Activated CD8-positive, alpha-beta memory T cell treated with anti-CD3 and anti-CD28 coated beads, Interleukin-2, amount 10 ng/mL, durations not matched to agents 7 days and 5 days (primary cell): ENCODE measurements at regions not wholly inside any gene's neighbourhood (a gene's known extent, or its start where the extent isn't known, plus 50 kb on each side); places are given as distances from the start of the nearest gene placed in this dataset.

ENCODE experiments used
- ATAC-seq: fragments of 150-1000 bp; cut with Tn5 transposase; one replicate; pipeline ENCODE4 v1.10.0; 2021; ENCODE audit warnings: moderate library complexity
- CTCF ChIA-PET: fragments of 350-600 bp; sonication (Branson Sonifier 250); formaldehyde crosslinking; loops from one replicate; lab custom pipeline; 2021; ENCODE audit warnings: antibody characterized with exemption; lab: Charles Lee
- DNase-seq: peaks from one replicate; pipeline ENCODE4 v3.0.0-alpha.2; 2020
- H3K27ac Mint-ChIP-seq: one replicate; pipeline ENCODE4 v1.8.0; 2021; ENCODE audit warnings: mild to moderate bottlenecking, mixed read lengths
- H3K27me3 Mint-ChIP-seq: one replicate; pipeline ENCODE4 v1.8.0; 2021; ENCODE audit warnings: mixed read lengths
- H3K36me3 Mint-ChIP-seq: one replicate; pipeline ENCODE4 v1.8.0; 2021; ENCODE audit warnings: mild to moderate bottlenecking, mixed read lengths
- H3K4me1 Mint-ChIP-seq: one replicate; pipeline ENCODE4 v1.8.0; 2021; ENCODE audit warnings: mixed read lengths
- H3K4me3 Mint-ChIP-seq: one replicate; pipeline ENCODE4 v1.8.0; 2021; ENCODE audit warnings: mild to moderate bottlenecking, moderate library complexity, mixed read lengths
- H3K9me3 Mint-ChIP-seq: one replicate; pipeline ENCODE4 v1.8.0; 2022; ENCODE audit warnings: low read depth, mixed read lengths

DNA sequence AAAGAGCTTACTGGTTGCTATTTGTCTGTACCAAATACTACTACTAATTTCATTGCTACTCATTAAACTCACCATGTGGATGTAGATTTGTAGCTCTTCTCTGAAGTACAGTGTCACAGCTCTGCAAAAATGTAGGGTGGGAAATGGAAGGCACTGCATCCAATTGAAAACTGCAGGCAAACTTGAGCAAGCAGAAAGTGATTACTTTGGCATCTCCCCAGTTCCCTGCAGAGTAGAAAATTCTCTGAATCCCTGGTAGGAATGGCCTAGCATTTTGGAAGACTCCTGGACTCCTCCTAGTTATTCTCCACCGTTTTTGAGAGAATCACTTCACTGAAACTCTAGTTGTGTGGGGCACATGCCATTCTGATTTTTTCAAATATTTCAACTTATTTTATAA, 239.1 kb downstream of the DIO2 start:
- DNase-seq = no peak
- H3K4me3 Mint-ChIP-seq = no peak overlapping the region
- H3K9me3 Mint-ChIP-seq = peaks cover 6% of the 10 kb centered on the region
- no peaks in the 10 kb centered on the region for H3K27me3 Mint-ChIP-seq
- H3K4me1 Mint-ChIP-seq = no peaks in the 10 kb centered on the region
- no peaks in the 10 kb centered on the region for H3K36me3 Mint-ChIP-seq
- CTCF ChIA-PET = no interaction called here
- H3K27ac Mint-ChIP-seq = no peak overlapping the region
- no peak for ATAC-seq

DNA sequence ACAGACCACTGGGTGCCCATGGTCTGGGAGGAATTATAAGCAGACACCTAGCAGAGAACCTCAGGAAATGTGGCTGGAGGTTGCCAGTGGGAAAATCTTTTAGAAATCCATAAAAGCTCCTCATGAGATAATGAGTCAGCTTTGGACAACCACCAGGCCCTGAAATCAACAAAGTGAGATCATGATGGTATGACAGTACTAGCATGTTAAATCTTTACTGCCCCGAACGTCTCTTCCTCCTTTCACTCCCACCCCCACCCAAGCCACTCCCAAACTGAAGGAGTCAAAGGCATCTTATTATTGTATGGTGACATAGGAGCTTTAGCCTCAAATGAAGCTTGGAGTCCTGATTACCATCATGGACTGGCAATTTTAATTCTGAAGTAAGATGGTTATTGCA, 240.0 kb downstream of the DIO2 start:
- no peak overlapping the region for H3K27ac Mint-ChIP-seq
- no peaks in the 10 kb centered on the region for H3K4me1 Mint-ChIP-seq
- H3K27me3 Mint-ChIP-seq = no peaks in the 10 kb centered on the region
- H3K4me3 Mint-ChIP-seq = no peak overlapping the region
- DNase-seq = no peak
- no peaks in the 10 kb centered on the region for H3K36me3 Mint-ChIP-seq
- peaks cover 6% of the 10 kb centered on the region for H3K9me3 Mint-ChIP-seq
- ATAC-seq = no peak
- CTCF ChIA-PET = interaction anchor here (1.6 kb wide), 1 partner anchor 84 kb away, joined by 4 read pairs; no protein-coding TSS in a partner anchor

DNA sequence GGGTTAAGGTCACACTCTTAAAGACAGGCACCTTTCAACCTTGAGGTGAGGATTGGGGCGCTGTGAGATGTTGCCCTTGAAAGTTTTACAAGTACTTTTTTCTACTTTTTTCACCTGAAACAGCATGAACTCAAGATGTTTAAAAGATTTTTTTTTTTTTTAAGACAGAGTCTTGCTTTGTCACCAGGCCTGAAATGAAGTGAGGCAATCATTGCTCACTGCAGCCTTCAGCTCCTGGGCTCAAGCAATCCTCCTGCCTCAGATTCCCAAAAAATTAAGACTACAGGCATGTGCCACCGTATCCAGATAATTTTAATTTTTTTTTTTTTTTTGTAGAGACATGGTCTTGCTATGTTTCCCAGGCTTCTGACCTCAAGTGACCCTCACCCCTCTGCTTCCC, 243.9 kb downstream of the DIO2 start:
- H3K4me1 Mint-ChIP-seq = no peaks in the 10 kb centered on the region
- ATAC-seq (no peak), DNase-seq (no peak)
- peaks cover 7% of the 10 kb centered on the region for H3K9me3 Mint-ChIP-seq
- no peaks in the 10 kb centered on the region for H3K36me3 Mint-ChIP-seq
- H3K27me3 Mint-ChIP-seq = no peaks in the 10 kb centered on the region
- H3K4me3 Mint-ChIP-seq = no peak overlapping the region
- no peak overlapping the region for H3K27ac Mint-ChIP-seq
- CTCF ChIA-PET = no interaction called here

DNA sequence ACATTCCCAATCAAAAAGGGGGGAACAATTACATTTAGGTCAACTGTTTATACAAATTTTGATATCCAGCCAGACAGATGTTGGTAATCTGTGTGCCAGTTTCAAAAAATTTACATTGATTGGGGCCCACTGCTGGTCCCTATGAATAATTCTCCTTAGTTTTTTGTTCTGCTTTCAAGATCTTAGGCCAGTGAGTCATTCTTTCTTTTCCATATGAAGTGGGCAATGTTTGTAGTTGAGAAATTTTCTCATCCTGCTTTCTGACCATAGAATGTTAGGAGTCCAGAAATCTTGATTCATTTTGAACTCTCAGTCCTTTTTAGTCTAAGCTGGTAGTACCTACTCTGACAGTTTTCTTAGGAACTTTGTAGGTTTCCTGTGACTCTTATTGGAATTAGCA, 244.3 kb downstream of the DIO2 start:
- ATAC-seq = no peak
- no peaks in the 10 kb centered on the region for H3K4me1 Mint-ChIP-seq
- no peaks in the 10 kb centered on the region for H3K36me3 Mint-ChIP-seq
- H3K9me3 Mint-ChIP-seq = peaks cover 7% of the 10 kb centered on the region
- CTCF ChIA-PET = no interaction called here
- H3K27ac Mint-ChIP-seq = no peak overlapping the region
- DNase-seq = no peak
- H3K4me3 Mint-ChIP-seq = no peak overlapping the region
- H3K27me3 Mint-ChIP-seq = no peaks in the 10 kb centered on the region

DNA sequence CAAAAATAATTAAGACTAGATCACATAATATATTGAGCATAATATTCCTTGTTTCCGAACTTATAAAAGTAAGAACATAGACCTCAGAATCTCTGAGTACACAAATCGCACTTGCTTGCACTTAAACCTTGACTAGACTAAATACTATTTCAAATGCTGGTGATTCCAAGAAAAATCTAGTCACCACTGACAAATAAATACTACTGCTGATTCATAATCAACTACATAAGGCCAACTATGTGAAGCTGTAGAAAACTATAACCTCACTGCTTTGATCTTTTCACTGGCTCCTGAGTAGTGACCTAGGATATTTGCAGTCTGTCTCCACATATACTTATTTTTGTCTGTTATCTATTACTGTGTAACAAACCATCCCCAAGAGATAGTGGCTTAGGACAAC, 245.4 kb downstream of the DIO2 start:
- no peak for ATAC-seq
- no peak overlapping the region for H3K4me3 Mint-ChIP-seq
- H3K4me1 Mint-ChIP-seq = no peaks in the 10 kb centered on the region
- CTCF ChIA-PET = no interaction called here
- H3K9me3 Mint-ChIP-seq = peaks cover 7% of the 10 kb centered on the region
- no peak for DNase-seq
- H3K27ac Mint-ChIP-seq = no peak overlapping the region
- H3K27me3 Mint-ChIP-seq = no peaks in the 10 kb centered on the region
- H3K36me3 Mint-ChIP-seq = no peaks in the 10 kb centered on the region

DNA sequence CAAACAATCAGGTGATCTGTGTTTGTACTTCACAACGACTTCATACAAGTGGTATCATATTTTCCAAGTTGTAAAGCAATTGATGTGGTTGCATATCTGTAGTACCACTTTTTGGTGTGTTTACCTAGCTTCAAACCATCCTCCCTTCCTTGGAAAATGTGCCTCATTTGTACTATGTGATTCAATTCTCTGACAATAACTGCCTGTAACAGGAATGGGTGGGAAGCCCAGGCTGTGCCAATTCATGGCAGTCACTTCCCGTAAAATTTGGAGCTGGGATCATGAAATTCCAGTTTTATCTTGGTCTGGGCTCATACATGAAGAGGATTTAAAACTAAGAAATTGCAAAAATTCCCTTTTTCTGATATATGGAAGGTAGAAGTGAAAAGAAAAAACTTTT, 250.1 kb downstream of the DIO2 start:
- Mint-ChIP-seq H3K27me3 (no peaks in the 10 kb centered on the region), H3K4me1 (no peaks in the 10 kb centered on the region), H3K9me3 (peaks cover 2% of the 10 kb centered on the region), H3K36me3 (no peaks in the 10 kb centered on the region), H3K4me3 (no peak overlapping the region), H3K27ac (no peak overlapping the region)
- CTCF ChIA-PET = no interaction called here
- DNase-seq (no peak), ATAC-seq (no peak)

DNA sequence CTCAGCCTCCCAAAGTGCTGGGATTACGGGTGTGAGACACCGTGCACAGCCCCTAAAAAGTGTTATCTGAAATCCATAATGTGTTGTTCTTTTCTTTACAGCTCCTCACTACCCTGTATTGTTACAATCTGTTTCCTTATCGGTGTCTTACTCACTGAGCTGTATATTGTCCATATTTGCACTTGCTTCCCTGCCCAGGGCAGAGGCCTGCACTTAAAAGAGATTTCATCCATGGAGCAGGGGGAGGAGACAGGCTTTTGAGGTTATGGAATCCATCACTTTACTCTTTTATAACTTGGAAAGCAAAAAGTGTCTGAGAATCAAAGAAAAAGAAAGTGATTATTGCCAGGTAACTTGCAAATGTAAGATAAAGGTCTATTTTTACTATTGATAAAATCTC, 251.0 kb downstream of the DIO2 start:
- Mint-ChIP-seq H3K27me3 (no peaks in the 10 kb centered on the region), H3K36me3 (no peaks in the 10 kb centered on the region), H3K4me3 (no peak overlapping the region), H3K9me3 (peaks cover 2% of the 10 kb centered on the region), H3K27ac (no peak overlapping the region), H3K4me1 (no peaks in the 10 kb centered on the region)
- no peak for DNase-seq
- ATAC-seq = no peak
- CTCF ChIA-PET = no interaction called here

DNA sequence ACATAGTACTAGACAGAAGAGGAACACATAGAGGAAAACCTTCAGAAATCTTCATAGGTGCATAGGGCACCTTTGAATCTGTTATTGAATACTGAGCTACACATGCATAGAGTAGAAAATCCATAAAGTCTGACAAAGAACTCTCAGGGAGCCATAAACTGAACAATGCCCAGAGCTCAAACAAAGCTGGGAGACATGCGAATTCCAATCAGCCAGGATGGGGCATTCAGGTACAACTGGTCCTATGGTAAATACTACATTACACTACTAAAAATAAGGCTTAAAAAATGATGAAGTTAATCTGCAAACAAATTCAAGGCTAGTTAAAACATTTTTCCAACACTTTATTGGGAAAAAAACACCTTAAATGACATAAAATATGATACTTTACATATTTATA, 259.7 kb downstream of the DIO2 start:
- CTCF ChIA-PET = no interaction called here
- no peak for DNase-seq
- no peak for ATAC-seq

DNA sequence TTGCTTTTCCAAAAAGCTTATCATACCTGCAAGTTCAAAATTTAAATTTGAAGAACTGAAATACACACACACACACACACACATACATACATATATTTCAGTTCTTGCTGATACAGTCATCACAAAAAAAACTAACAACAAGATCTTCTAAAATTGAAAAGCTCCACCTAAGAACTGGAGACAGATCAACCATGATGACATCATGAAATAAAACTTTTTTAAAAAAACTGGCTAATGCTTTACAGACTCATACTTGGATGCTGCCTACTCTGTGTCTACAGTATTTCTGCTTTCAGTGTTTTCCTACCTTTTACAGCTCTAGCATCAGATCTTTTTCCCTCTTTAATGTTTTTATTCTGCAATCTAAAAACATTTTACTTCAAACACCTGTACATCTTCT, 261.4 kb downstream of the DIO2 start:
- no peak overlapping the region for H3K4me3 Mint-ChIP-seq
- no peak for ATAC-seq
- H3K27ac Mint-ChIP-seq = no peak overlapping the region
- CTCF ChIA-PET = interaction anchor here (0.7 kb wide), 1 partner anchor 10 kb away, joined by 3 read pairs; no protein-coding TSS in a partner anchor
- no peaks in the 10 kb centered on the region for H3K27me3 Mint-ChIP-seq
- peaks cover 6% of the 10 kb centered on the region for H3K9me3 Mint-ChIP-seq
- no peak for DNase-seq
- no peaks in the 10 kb centered on the region for H3K4me1 Mint-ChIP-seq
- no peaks in the 10 kb centered on the region for H3K36me3 Mint-ChIP-seq

More for the DNA sequence above, 259.7 kb downstream of the DIO2 start:
- H3K4me3 Mint-ChIP-seq = no peak overlapping the region
- H3K4me1 Mint-ChIP-seq = no peaks in the 10 kb centered on the region
- no peaks in the 10 kb centered on the region for H3K27me3 Mint-ChIP-seq
- no peaks in the 10 kb centered on the region for H3K36me3 Mint-ChIP-seq
- no peak overlapping the region for H3K27ac Mint-ChIP-seq
- peaks cover 8% of the 10 kb centered on the region for H3K9me3 Mint-ChIP-seq

DNA sequence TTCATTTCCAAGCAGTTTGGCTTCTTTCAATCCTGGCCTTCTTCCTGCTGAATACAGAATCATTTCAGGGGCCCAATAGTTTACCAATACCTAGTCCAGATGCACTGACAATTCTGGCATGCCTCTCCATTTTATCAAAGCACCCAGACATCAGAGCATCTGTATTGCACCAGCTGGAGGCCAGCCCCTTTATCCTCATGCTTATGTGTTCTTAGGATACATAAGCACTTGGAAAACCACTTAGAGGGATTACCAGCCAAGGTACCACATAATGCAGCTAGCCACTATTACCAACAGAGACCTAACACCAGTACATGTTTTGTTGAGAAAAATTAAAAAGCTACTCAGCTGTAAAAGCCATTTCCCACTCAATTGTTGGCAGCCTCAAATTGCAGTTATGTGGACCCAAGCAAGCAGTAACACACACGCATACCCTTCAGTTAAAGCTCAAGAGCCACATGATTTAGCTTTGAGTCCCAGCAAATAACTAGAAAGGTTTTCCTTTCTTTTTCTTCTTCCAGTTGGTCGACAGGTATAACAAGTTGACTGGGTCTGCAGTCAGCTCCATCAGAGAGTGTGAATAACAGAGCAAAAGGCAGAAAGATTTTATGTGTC, 263.8 kb downstream of the DIO2 start:
- Mint-ChIP-seq H3K4me1 (no peaks in the 10 kb centered on the region), H3K4me3 (no peak overlapping the region), H3K36me3 (no peaks in the 10 kb centered on the region), H3K9me3 (peaks cover 9% of the 10 kb centered on the region), H3K27me3 (no peaks in the 10 kb centered on the region), H3K27ac (no peak overlapping the region)
- no peak for DNase-seq
- no peak for ATAC-seq
- CTCF ChIA-PET = no interaction called here

DNA sequence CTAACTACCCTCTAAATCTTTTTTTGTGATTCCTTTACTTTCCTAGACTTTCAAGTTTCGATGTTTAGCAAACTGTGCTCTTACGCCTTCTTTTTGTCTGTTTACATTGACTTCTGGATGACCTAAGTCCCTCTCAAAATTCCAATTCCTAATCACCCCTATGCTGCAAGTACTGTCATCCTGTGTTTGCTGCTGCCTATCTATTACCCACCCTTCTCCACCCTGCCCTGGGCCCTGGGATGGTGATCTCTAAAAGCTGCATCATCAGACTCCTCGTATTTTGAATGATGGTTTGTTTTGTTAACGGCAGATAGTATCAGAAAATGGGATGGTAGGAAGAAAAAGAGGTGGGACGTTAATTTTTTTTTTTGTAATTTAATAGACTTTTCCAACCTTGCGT, 272.1 kb downstream of the DIO2 start:
- CTCF ChIA-PET = no interaction called here
- H3K27ac Mint-ChIP-seq = no peak overlapping the region
- DNase-seq (no peak), ATAC-seq (no peak)
- no peaks in the 10 kb centered on the region for H3K36me3 Mint-ChIP-seq
- no peaks in the 10 kb centered on the region for H3K27me3 Mint-ChIP-seq
- H3K4me1 Mint-ChIP-seq = no peaks in the 10 kb centered on the region
- no peak overlapping the region for H3K4me3 Mint-ChIP-seq
- H3K9me3 Mint-ChIP-seq = peaks cover 4% of the 10 kb centered on the region

DNA sequence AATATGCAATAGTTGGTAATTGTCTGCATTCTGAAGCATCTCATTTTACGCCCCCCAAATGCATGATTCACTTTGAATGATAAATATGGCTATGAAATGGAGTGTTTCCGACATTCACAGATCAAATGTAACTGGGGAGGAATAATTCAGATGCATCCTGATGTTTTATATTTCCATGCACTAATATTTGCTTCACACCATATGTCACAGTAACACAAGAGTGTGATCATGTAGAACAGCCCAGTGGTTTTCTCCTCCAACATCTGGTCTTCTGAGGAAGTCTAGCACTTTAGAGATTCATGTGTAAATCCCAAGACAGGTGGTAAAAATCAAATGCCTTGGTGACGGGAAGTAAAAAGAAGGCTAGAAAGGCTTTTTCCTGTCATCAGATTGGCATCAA, 273.1 kb downstream of the DIO2 start:
- Mint-ChIP-seq H3K27me3 (no peaks in the 10 kb centered on the region), H3K4me1 (no peaks in the 10 kb centered on the region), H3K36me3 (no peaks in the 10 kb centered on the region), H3K4me3 (no peak overlapping the region), H3K27ac (no peak overlapping the region), H3K9me3 (peaks cover 2% of the 10 kb centered on the region)
- DNase-seq (no peak), ATAC-seq (no peak)
- CTCF ChIA-PET = no interaction called here

DNA sequence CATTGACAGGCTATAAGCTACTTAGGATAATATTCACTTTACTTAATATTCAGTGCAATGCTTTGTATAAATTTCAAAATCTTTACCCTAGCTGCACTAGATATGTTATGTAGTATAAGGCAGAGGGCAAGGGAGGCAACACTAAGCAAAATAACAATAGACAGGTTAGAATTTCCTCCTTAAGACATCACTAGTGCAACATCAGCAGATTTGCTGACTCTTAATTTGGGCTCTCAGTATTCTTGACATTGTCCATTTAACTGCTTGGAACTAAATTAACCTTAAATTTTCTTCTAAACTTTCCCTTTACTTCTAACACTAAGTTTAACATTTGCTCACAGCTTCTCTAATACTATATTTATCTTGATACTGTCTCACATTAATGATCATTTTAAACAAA, 273.9 kb downstream of the DIO2 start:
- H3K27me3 Mint-ChIP-seq = no peaks in the 10 kb centered on the region
- ATAC-seq (no peak), DNase-seq (no peak)
- CTCF ChIA-PET = no interaction called here
- no peak overlapping the region for H3K27ac Mint-ChIP-seq
- H3K36me3 Mint-ChIP-seq = no peaks in the 10 kb centered on the region
- H3K9me3 Mint-ChIP-seq = peaks cover 2% of the 10 kb centered on the region
- H3K4me1 Mint-ChIP-seq = no peaks in the 10 kb centered on the region
- no peak overlapping the region for H3K4me3 Mint-ChIP-seq

DNA sequence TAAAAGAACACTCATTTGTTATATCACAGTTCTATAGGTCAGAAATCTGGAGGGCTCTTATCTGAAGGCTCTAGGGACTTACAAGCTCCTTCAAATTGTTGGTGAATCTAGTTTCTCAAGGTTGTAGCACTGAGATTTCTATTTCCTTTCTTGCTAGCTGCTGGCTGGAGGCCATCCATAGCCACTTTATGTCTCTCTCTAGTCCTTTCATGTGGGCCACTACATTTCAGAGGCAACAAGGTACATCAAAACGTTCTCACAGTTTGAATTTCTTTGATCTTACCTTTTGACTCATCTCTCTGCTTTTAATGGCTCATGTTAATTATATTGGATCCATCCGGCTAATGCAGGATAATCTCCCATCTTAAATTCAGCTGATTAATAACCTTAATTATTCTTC, 286.8 kb downstream of the DIO2 start:
- DNase-seq (no peak), ATAC-seq (no peak)
- H3K4me3 Mint-ChIP-seq = no peak overlapping the region
- CTCF ChIA-PET = no interaction called here
- H3K36me3 Mint-ChIP-seq = no peaks in the 10 kb centered on the region
- H3K27me3 Mint-ChIP-seq = no peaks in the 10 kb centered on the region
- no peaks in the 10 kb centered on the region for H3K4me1 Mint-ChIP-seq
- H3K9me3 Mint-ChIP-seq = peaks cover 14% of the 10 kb centered on the region
- no peak overlapping the region for H3K27ac Mint-ChIP-seq

DNA sequence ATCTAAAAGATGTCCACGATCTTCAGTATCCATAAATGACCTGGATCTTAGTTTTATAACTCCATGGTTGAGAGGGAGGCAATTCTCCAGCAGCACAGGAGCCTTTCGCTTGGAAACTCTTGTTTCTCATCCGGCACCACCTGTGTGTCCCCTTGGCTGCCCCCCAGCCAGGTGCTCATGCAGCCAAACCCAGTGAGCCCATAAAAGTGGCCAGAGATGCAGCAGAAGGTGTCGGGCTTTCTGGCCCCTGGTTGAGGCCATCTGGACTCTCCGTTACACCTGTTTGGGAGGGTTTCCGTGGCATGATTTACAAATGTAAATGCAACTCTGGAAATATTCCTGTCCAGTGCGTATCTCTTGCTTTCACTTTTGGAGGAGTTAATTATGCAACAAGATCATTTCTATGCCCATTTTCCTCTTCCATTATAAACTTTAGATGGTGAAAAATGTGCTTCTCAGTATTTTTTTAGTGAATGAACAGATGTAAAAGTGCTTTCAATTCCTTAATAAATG, 291.1 kb downstream of the DIO2 start:
- Mint-ChIP-seq H3K27ac (no peak overlapping the region), H3K4me3 (no peak overlapping the region), H3K9me3 (peaks cover 10% of the 10 kb centered on the region), H3K4me1 (no peaks in the 10 kb centered on the region), H3K36me3 (no peaks in the 10 kb centered on the region), H3K27me3 (no peaks in the 10 kb centered on the region)
- no peak for DNase-seq
- CTCF ChIA-PET = no interaction called here
- ATAC-seq = no peak
